DOHH2 (cell line): ENCODE measurements at regions not wholly inside any gene's neighbourhood (a gene's known extent, or its start where the extent isn't known, plus 50 kb on each side); places are given as distances from the start of the nearest gene placed in this dataset.

Experiments
- H3F3A ChIP-seq: fragments of 200-600 bp; sonication (generic), shearing (Covaris generic); 2 replicates; pipeline ENCODE4 v1.6.0; 2016; ENCODE audit warnings: antibody characterized with exemption, mild to moderate bottlenecking; ENCODE audit not compliant: control insufficient read depth, insufficient read depth
- H3K27ac ChIP-seq: fragments of 200-600 bp; sonication (generic); 2 replicates; pipeline ENCODE4 v1.5.1; 2014; ENCODE audit warnings: low read depth, mild to moderate bottlenecking, low read length, moderate library complexity
- H3K27me3 ChIP-seq: fragments of 200-600 bp; sonication (generic); 2 replicates; pipeline ENCODE4 v1.6.1; 2014; ENCODE audit warnings: mild to moderate bottlenecking, low read length, mixed read lengths; ENCODE audit not compliant: control insufficient read depth
- H3K36me3 ChIP-seq: fragments of 200-600 bp; sonication (generic); 2 replicates; pipeline ENCODE4 v1.6.1; 2014; ENCODE audit warnings: mild to moderate bottlenecking, low read length, moderate library complexity, mixed read lengths; ENCODE audit not compliant: control insufficient read depth
- H3K4me1 ChIP-seq: fragments of 200-600 bp; sonication (generic); 2 replicates; pipeline ENCODE4 v1.6.1; 2014; ENCODE audit warnings: mild to moderate bottlenecking, low read length, mixed read lengths; ENCODE audit not compliant: control insufficient read depth
- H3K4me2 ChIP-seq: fragments of 200-600 bp; sonication (generic); 2 replicates; pipeline ENCODE4 v1.6.0; 2014; ENCODE audit warnings: mild to moderate bottlenecking, low read length, moderate library complexity
- H3K4me3 ChIP-seq: fragments of 200-600 bp; sonication (generic); 2 replicates; pipeline ENCODE4 v1.5.1; 2014; ENCODE audit warnings: mild to moderate bottlenecking, low read length, mixed read lengths
- H3K79me2 ChIP-seq: fragments of 200-600 bp; sonication (generic); 2 replicates; pipeline ENCODE4 v1.6.1; 2014; ENCODE audit warnings: mild to moderate bottlenecking, low read length, mixed read lengths; ENCODE audit not compliant: control insufficient read depth
- H3K9me2 ChIP-seq: fragments of 200-600 bp; sonication (generic); replicated peaks from 2 replicates; pipeline ENCODE4 v1.6.1; 2014; ENCODE audit warnings: mild to moderate bottlenecking, low read length, mixed read lengths; ENCODE audit not compliant: control insufficient read depth
- H3K9me3 ChIP-seq: fragments of 200-600 bp; sonication (generic); 2 replicates; pipeline ENCODE4 v1.6.1; 2014; ENCODE audit warnings: antibody characterized with exemption, low read length, mixed read lengths; ENCODE audit not compliant: control insufficient read depth, insufficient read depth
- H4K20me1 ChIP-seq: fragments of 200-600 bp; sonication (generic); 2 replicates; pipeline ENCODE4 v1.6.0; 2014; ENCODE audit warnings: low read depth, mild to moderate bottlenecking, antibody characterized with exemption, low read length, moderate library complexity; ENCODE audit not compliant: control insufficient read depth, insufficient read depth
- CTCF ChIP-seq: fragments of 200-600 bp; sonication (generic); IDR thresholded peaks from one replicate; pipeline ENCODE4 v1.5.1; 2014; ENCODE audit warnings: antibody characterized with exemption, mild to moderate bottlenecking, low read depth, low read length; ENCODE audit not compliant: poor library complexity, severe bottlenecking
- EZH2phosphoT487 ChIP-seq: fragments of 200-600 bp; sonication (generic); IDR thresholded peaks from 2 replicates; pipeline ENCODE4 v1.6.1; 2017; ENCODE audit warnings: borderline replicate concordance, mild to moderate bottlenecking, antibody characterized with exemption, low read length, moderate library complexity, mixed read lengths

DNA sequence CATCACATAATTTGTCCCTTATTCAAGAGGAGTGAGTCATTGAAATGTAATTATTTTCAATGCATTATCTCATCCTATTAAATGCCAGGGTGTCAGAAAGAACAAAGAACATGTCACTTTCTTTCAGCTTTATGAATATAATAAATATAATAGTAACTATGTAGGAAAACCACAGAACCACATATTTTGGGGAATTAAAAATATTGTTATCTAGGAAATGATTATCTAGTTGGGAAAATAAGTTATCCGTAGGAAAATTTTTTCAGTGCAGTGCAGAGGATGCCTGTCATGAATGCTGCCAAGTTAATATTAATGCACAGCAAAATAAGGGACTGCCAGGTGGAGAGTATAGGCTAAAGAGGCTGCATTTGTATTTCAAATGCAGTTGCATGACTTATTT is 844.8 kb downstream of the MAT2B start:
- TF ChIP-seq CTCF (no peak), EZH2phosphoT487 (no peak)
- no peaks in the 10 kb centered on the region for H3K9me2 ChIP-seq
- no peaks in the 10 kb centered on the region for H4K20me1 ChIP-seq
- H3K4me2 ChIP-seq = no peak overlapping the region
- H3K9me3 ChIP-seq = no peaks in the 10 kb centered on the region
- no peak overlapping the region for H3K27ac ChIP-seq
- H3F3A ChIP-seq = no peaks in the 10 kb centered on the region
- no peaks in the 10 kb centered on the region for H3K36me3 ChIP-seq
- H3K79me2 ChIP-seq = no peaks in the 10 kb centered on the region
- no peak overlapping the region for H3K4me3 ChIP-seq
- no peaks in the 10 kb centered on the region for H3K27me3 ChIP-seq
- no peaks in the 10 kb centered on the region for H3K4me1 ChIP-seq

- no peak overlapping the region for H3K4me3 ChIP-seq
- H3K27ac ChIP-seq = no peak overlapping the region
- no peaks in the 10 kb centered on the region for H3K9me2 ChIP-seq
These were observed 845.9 kb downstream of the MAT2B start for GRCh38 chr5:164351245-164351834.

GRCh38 chr5:164352695-164353094 is 847.3 kb downstream of the MAT2B start:
- Histone ChIP-seq H4K20me1 (no peaks in the 10 kb centered on the region), H3K27ac (no peak overlapping the region), H3K9me3 (no peaks in the 10 kb centered on the region), H3K4me2 (no peak overlapping the region), H3K9me2 (no peaks in the 10 kb centered on the region), H3K4me3 (no peak overlapping the region), H3F3A (no peaks in the 10 kb centered on the region), H3K36me3 (no peaks in the 10 kb centered on the region), H3K4me1 (no peaks in the 10 kb centered on the region), H3K79me2 (no peaks in the 10 kb centered on the region), H3K27me3 (no peaks in the 10 kb centered on the region)
- TF ChIP-seq EZH2phosphoT487 (no peak), CTCF (no peak)

More at GRCh38 chr5:164351245-164351834, 845.9 kb downstream of the MAT2B start:
- TF ChIP-seq EZH2phosphoT487 = no peak
- TF ChIP-seq CTCF = no peak
- Histone ChIP-seq H4K20me1 (no peaks in the 10 kb centered on the region), H3K36me3 (no peaks in the 10 kb centered on the region), H3F3A (no peaks in the 10 kb centered on the region), H3K79me2 (no peaks in the 10 kb centered on the region), H3K27me3 (no peaks in the 10 kb centered on the region), H3K9me3 (no peaks in the 10 kb centered on the region), H3K4me2 (no peak overlapping the region), H3K4me1 (no peaks in the 10 kb centered on the region)
